Transverse colon (tissue), 4 donors: ENCODE measurements at regions not wholly inside any gene's neighbourhood (a gene's known extent, or its start where the extent isn't known, plus 50 kb on each side); places are given as distances from the start of the nearest gene placed in this dataset.

Experiments
- CTCF ChIP-seq, 5 experiments: fragments of 200-600 bp in 3 of 5; fragments of 450-650 bp in 2 of 5; sonication (generic) in 3 of 5; IDR thresholded peaks; 1 replicate in 2 of 5; 2 replicates in 3 of 5; pipeline ENCODE4 v1.5.1; 2016 to 2017; ENCODE audit warnings: antibody characterized with exemption in 5 of 5, inconsistent platforms in 3 of 5, mild to moderate bottlenecking in 2 of 5, moderate library complexity in 1 of 5
- EP300 ChIP-seq: sonication (generic); formaldehyde crosslinking; IDR thresholded peaks from one replicate; pipeline ENCODE4 v1.6.1; 2017; ENCODE audit warnings: antibody characterized with exemption, low read depth
- POLR2A ChIP-seq: fragments of 450-650 bp; IDR thresholded peaks from one replicate; pipeline ENCODE4 v1.6.1; 2016; ENCODE audit warnings: antibody characterized with exemption, mild to moderate bottlenecking, moderate library complexity
- POLR2AphosphoS5 ChIP-seq, 3 donors: sonication (generic); formaldehyde crosslinking; IDR thresholded peaks; one replicate each; pipeline ENCODE4 v1.6.1; 2016; ENCODE audit warnings: antibody characterized with exemption in 3 of 3

GRCh38 chr2:150578481-150578880 lies 91.0 kb upstream of the RND3 start:
- TF ChIP-seq CTCF (IDR thresholded peaks at IDR 0.05) (no peak), EP300 (no peak), POLR2A (no peak), POLR2AphosphoS5 (IDR thresholded peaks at IDR 0.05) (no peak)
